ENCODE measurements at regions not wholly inside any gene's neighbourhood (a gene's known extent, or its start where the extent isn't known, plus 50 kb on each side); places are given as distances from the start of the nearest gene placed in this dataset.

- Histone ChIP-seq H3K27ac (ENCODE audit: low read depth, low read length) (no peak overlapping the region), H3K4me1 (ENCODE audit: control insufficient read depth in 5 of 5, insufficient read depth in 5 of 5, low read length in 5 of 5) (no peaks in the 10 kb centered on the region), H3K27me3 (ENCODE audit: control insufficient read depth in 5 of 5, insufficient read depth in 4 of 5, low read length in 5 of 5) (no peaks in the 10 kb centered on the region), H3K36me3 (ENCODE audit: control insufficient read depth in 5 of 5, insufficient read depth in 5 of 5, low read length in 5 of 5) (no peaks in the 10 kb centered on the region), H3K9me3 (ENCODE audit: control insufficient read depth in 5 of 5, low read length in 5 of 5) (no peaks in the 10 kb centered on the region), H3K4me3 (ENCODE audit: low read depth in 1 of 5, low read length in 5 of 5) (no peak overlapping the region), H3K9ac (ENCODE audit: low read length in 5 of 5) (no peak overlapping the region)
Measured at GRCh38 chr3:168453623-168454022, 357.9 kb upstream of the GOLIM4 start.

DNA sequence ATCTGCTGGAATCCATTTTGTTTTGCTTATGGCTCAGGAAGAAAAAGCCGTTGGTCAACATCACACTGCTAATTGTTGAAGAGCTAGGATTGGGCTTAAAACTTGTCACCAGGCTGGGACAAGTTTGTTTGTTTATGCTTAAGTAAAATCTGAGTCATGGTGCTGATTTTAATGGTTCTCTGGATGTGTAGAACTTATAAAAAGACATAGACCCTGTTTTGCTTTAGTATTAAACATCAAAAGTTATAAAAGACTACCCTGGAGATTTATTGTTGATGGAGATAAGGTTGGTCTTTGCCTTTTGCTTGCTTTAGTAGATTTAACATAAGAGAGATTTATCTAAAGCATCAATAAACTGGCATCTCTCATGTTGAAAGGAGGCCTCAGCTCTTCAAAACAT lies 348.2 kb upstream of the GOLIM4 start:
- Histone ChIP-seq H3K27ac (ENCODE audit: low read depth, low read length) (no peak overlapping the region), H3K9me3 (ENCODE audit: control insufficient read depth in 5 of 5, low read length in 5 of 5) (no peaks in the 10 kb centered on the region), H3K36me3 (ENCODE audit: control insufficient read depth in 5 of 5, insufficient read depth in 5 of 5, low read length in 5 of 5) (no peaks in the 10 kb centered on the region), H3K27me3 (ENCODE audit: control insufficient read depth in 5 of 5, insufficient read depth in 4 of 5, low read length in 5 of 5) (no peaks in the 10 kb centered on the region), H3K4me1 (ENCODE audit: control insufficient read depth in 5 of 5, insufficient read depth in 5 of 5, low read length in 5 of 5) (no peaks in the 10 kb centered on the region), H3K9ac (ENCODE audit: low read length in 5 of 5) (no peak overlapping the region), H3K4me3 (ENCODE audit: low read depth in 1 of 5, low read length in 5 of 5) (no peak overlapping the region)

- Histone ChIP-seq H3K27me3 (ENCODE audit: control insufficient read depth in 5 of 5, insufficient read depth in 4 of 5, low read length in 5 of 5) (no peaks in the 10 kb centered on the region), H3K4me1 (ENCODE audit: control insufficient read depth in 5 of 5, insufficient read depth in 5 of 5, low read length in 5 of 5) (no peaks in the 10 kb centered on the region)
Measured at GRCh38 chr3:168442502-168442901, 346.8 kb upstream of the GOLIM4 start.

DNA sequence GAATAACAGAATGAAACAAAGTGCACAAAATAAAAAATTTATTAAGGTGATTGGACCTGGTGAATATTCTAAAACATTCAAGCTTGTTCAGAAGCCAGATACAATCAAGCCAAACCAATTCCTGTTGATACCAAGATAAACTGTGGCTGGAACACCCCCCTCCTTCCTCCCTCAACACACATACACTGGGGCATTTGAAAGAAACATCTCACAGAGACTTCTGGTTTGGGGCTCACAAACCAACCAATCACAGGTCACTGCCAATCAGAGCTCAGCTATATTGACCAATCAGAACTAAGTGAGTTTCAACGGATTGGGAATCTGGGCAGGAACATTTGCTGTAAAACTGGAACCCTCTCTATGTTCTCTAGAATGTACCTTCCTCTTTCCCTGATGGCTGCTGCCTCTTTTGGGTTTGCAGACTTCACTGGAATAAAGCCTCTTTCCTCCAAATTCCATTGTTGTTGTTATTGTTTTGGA lies 340.6 kb upstream of the GOLIM4 start:
- Histone ChIP-seq H3K4me3 (ENCODE audit: low read depth in 1 of 5, low read length in 5 of 5) (no peak overlapping the region), H3K36me3 (ENCODE audit: control insufficient read depth in 5 of 5, insufficient read depth in 5 of 5, low read length in 5 of 5) (no peaks in the 10 kb centered on the region), H3K27ac (ENCODE audit: low read depth, low read length) (no peak overlapping the region), H3K9me3 (ENCODE audit: control insufficient read depth in 5 of 5, low read length in 5 of 5) (no peaks in the 10 kb centered on the region), H3K4me1 (ENCODE audit: control insufficient read depth in 5 of 5, insufficient read depth in 5 of 5, low read length in 5 of 5) (peaks cover 0 to 19% (median 8%) of the 10 kb centered on the region in 5 donors), H3K9ac (ENCODE audit: low read length in 5 of 5) (no peak overlapping the region), H3K27me3 (ENCODE audit: control insufficient read depth in 5 of 5, insufficient read depth in 4 of 5, low read length in 5 of 5) (no peaks in the 10 kb centered on the region)

More at GRCh38 chr3:168442502-168442901, 346.8 kb upstream of the GOLIM4 start:
- no peak overlapping the region for H3K4me3 ChIP-seq (ENCODE audit: low read depth in 1 of 5, low read length in 5 of 5)
- H3K9ac ChIP-seq (ENCODE audit: low read length in 5 of 5) = no peak overlapping the region
- H3K9me3 ChIP-seq (ENCODE audit: control insufficient read depth in 5 of 5, low read length in 5 of 5) = no peaks in the 10 kb centered on the region
- no peak overlapping the region for H3K27ac ChIP-seq (ENCODE audit: low read depth, low read length)
- no peaks in the 10 kb centered on the region for H3K36me3 ChIP-seq (ENCODE audit: control insufficient read depth in 5 of 5, insufficient read depth in 5 of 5, low read length in 5 of 5)

- H3K4me3 ChIP-seq (ENCODE audit: low read depth in 1 of 5, low read length in 5 of 5) = no peak overlapping the region
- H3K4me1 ChIP-seq (ENCODE audit: control insufficient read depth in 5 of 5, insufficient read depth in 5 of 5, low read length in 5 of 5) = peaks cover 0 to 19% (median 15%) of the 10 kb centered on the region in 5 donors
- H3K9ac ChIP-seq (ENCODE audit: low read length in 5 of 5) = no peak overlapping the region
- no peaks in the 10 kb centered on the region for H3K36me3 ChIP-seq (ENCODE audit: control insufficient read depth in 5 of 5, insufficient read depth in 5 of 5, low read length in 5 of 5)
- no peak overlapping the region for H3K27ac ChIP-seq (ENCODE audit: low read depth, low read length)
- no peaks in the 10 kb centered on the region for H3K9me3 ChIP-seq (ENCODE audit: control insufficient read depth in 5 of 5, low read length in 5 of 5)
- H3K27me3 ChIP-seq (ENCODE audit: control insufficient read depth in 5 of 5, insufficient read depth in 4 of 5, low read length in 5 of 5) = no peaks in the 10 kb centered on the region
Measured at GRCh38 chr3:168431491-168431890, 335.8 kb upstream of the GOLIM4 start.

GRCh38 chr3:168427835-168428475 lies 332.2 kb upstream of the GOLIM4 start:
- H3K36me3 ChIP-seq (ENCODE audit: control insufficient read depth in 5 of 5, insufficient read depth in 5 of 5, low read length in 5 of 5) = no peaks in the 10 kb centered on the region
- no peak overlapping the region for H3K9ac ChIP-seq (ENCODE audit: low read length in 5 of 5)

GRCh38 chr3:168427156-168427555 lies 331.4 kb upstream of the GOLIM4 start:
- no peaks in the 10 kb centered on the region for H3K36me3 ChIP-seq (ENCODE audit: control insufficient read depth in 5 of 5, insufficient read depth in 5 of 5, low read length in 5 of 5)
- H3K4me1 ChIP-seq (ENCODE audit: control insufficient read depth in 5 of 5, insufficient read depth in 5 of 5, low read length in 5 of 5) = peaks cover 0 to 7% (median 0%) of the 10 kb centered on the region in 5 donors
- no peak overlapping the region for H3K4me3 ChIP-seq (ENCODE audit: low read depth in 1 of 5, low read length in 5 of 5)
- no peaks in the 10 kb centered on the region for H3K27me3 ChIP-seq (ENCODE audit: control insufficient read depth in 5 of 5, insufficient read depth in 4 of 5, low read length in 5 of 5)
- no peak overlapping the region for H3K27ac ChIP-seq (ENCODE audit: low read depth, low read length)
- H3K9ac ChIP-seq (ENCODE audit: low read length in 5 of 5) = no peak overlapping the region
- H3K9me3 ChIP-seq (ENCODE audit: control insufficient read depth in 5 of 5, low read length in 5 of 5) = no peaks in the 10 kb centered on the region

More at GRCh38 chr3:168427835-168428475, 332.2 kb upstream of the GOLIM4 start:
- Histone ChIP-seq H3K4me3 (ENCODE audit: low read depth in 1 of 5, low read length in 5 of 5) (no peak overlapping the region), H3K27me3 (ENCODE audit: control insufficient read depth in 5 of 5, insufficient read depth in 4 of 5, low read length in 5 of 5) (no peaks in the 10 kb centered on the region), H3K4me1 (ENCODE audit: control insufficient read depth in 5 of 5, insufficient read depth in 5 of 5, low read length in 5 of 5) (peaks cover 0 to 7% (median 2%) of the 10 kb centered on the region in 5 donors), H3K27ac (ENCODE audit: low read depth, low read length) (no peak overlapping the region), H3K9me3 (ENCODE audit: control insufficient read depth in 5 of 5, low read length in 5 of 5) (no peaks in the 10 kb centered on the region)

DNA sequence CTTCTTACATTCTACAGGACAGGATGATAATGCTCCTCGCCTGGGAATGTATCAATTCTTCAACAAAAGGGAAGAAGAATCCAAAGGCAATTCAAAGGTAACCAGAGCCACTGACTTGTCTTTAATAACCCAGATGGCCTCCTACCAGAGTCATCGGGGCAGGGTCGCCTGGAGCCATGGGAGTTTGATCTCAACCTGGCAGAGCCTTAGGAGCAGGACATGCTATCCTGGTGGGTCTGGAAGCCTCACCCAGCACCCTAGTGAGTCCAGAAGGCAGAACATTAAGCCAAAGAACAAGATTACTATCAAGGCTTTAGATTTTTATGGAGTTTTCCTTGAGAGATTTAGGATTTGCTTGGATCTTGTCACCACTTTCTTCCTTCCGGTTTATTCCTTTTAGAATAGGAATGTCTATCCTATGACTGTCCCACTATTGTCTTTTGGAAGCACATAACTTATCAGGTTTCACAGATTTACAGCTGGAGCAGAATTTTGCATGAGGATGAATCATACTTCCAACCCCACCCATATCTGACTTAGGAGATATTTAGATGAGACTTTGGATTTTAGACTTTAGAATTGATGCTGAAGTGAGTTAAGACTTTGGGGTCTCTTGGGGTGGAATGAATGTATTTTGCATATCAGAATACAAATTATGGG lies 330.3 kb upstream of the GOLIM4 start:
- H3K9me3 ChIP-seq (ENCODE audit: control insufficient read depth in 5 of 5, low read length in 5 of 5) = no peaks in the 10 kb centered on the region
- peaks cover 0 to 7% (median 0%) of the 10 kb centered on the region in 5 donors for H3K4me1 ChIP-seq (ENCODE audit: control insufficient read depth in 5 of 5, insufficient read depth in 5 of 5, low read length in 5 of 5)
- no peaks in the 10 kb centered on the region for H3K27me3 ChIP-seq (ENCODE audit: control insufficient read depth in 5 of 5, insufficient read depth in 4 of 5, low read length in 5 of 5)
- H3K9ac ChIP-seq (ENCODE audit: low read length in 5 of 5) = no peak overlapping the region
- H3K36me3 ChIP-seq (ENCODE audit: control insufficient read depth in 5 of 5, insufficient read depth in 5 of 5, low read length in 5 of 5) = no peaks in the 10 kb centered on the region
- H3K27ac ChIP-seq (ENCODE audit: low read depth, low read length) = no peak overlapping the region
- H3K4me3 ChIP-seq (ENCODE audit: low read depth in 1 of 5, low read length in 5 of 5) = no peak overlapping the region

DNA sequence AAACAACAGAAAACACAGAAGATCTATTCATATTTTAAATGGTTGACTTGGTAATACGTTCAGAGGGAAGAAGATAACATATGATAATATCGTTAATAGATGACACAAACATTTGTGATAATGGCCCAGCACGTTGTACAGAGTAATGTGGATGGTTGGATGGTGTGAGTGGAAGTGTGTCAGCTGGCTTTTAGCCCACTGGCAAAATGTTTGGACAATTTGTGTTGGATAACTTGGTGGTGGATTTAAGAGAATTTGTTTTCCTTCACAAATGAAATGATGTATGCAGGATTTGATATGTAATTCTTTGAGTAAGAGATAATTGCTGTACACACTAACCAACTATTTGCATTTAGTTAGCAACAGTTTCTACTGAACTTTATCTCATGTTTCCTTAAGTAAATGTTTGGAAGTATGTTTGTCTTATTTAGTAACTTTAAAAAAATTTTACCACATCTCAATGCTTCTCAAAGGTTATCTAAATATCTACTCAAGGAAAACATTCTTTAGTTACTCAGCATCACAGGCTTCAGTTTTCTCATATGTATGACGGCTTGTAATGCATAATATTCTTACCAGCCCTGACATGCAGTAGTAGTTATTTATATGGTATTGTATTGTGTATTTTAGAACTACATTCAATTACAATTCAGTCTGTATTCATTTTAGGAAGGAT lies 328.5 kb upstream of the GOLIM4 start:
- Histone ChIP-seq H3K9me3 (ENCODE audit: control insufficient read depth in 5 of 5, low read length in 5 of 5) (no peaks in the 10 kb centered on the region), H3K27ac (ENCODE audit: low read depth, low read length) (no peak overlapping the region), H3K4me3 (ENCODE audit: low read depth in 1 of 5, low read length in 5 of 5) (no peak overlapping the region), H3K36me3 (ENCODE audit: control insufficient read depth in 5 of 5, insufficient read depth in 5 of 5, low read length in 5 of 5) (no peaks in the 10 kb centered on the region), H3K27me3 (ENCODE audit: control insufficient read depth in 5 of 5, insufficient read depth in 4 of 5, low read length in 5 of 5) (no peaks in the 10 kb centered on the region), H3K4me1 (ENCODE audit: control insufficient read depth in 5 of 5, insufficient read depth in 5 of 5, low read length in 5 of 5) (peaks cover 0 to 7% (median 0%) of the 10 kb centered on the region in 5 donors), H3K9ac (ENCODE audit: low read length in 5 of 5) (no peak overlapping the region)

GRCh38 chr3:168422843-168423242 lies 327.1 kb upstream of the GOLIM4 start:
- no peaks in the 10 kb centered on the region for H3K27me3 ChIP-seq (ENCODE audit: control insufficient read depth in 5 of 5, insufficient read depth in 4 of 5, low read length in 5 of 5)
- H3K27ac ChIP-seq (ENCODE audit: low read depth, low read length) = no peak overlapping the region
- no peaks in the 10 kb centered on the region for H3K9me3 ChIP-seq (ENCODE audit: control insufficient read depth in 5 of 5, low read length in 5 of 5)
- peaks cover 3 to 9% (median 4%) of the 10 kb centered on the region in 5 donors for H3K4me1 ChIP-seq (ENCODE audit: control insufficient read depth in 5 of 5, insufficient read depth in 5 of 5, low read length in 5 of 5)
- H3K36me3 ChIP-seq (ENCODE audit: control insufficient read depth in 5 of 5, insufficient read depth in 5 of 5, low read length in 5 of 5) = no peaks in the 10 kb centered on the region
- H3K9ac ChIP-seq (ENCODE audit: low read length in 5 of 5) = no peak overlapping the region
- H3K4me3 ChIP-seq (ENCODE audit: low read depth in 1 of 5, low read length in 5 of 5) = no peak overlapping the region
